ENCODE measurements at regions not wholly inside any gene's neighbourhood (a gene's known extent, or its start where the extent isn't known, plus 50 kb on each side); places are given as distances from the start of the nearest gene placed in this dataset.

DNA sequence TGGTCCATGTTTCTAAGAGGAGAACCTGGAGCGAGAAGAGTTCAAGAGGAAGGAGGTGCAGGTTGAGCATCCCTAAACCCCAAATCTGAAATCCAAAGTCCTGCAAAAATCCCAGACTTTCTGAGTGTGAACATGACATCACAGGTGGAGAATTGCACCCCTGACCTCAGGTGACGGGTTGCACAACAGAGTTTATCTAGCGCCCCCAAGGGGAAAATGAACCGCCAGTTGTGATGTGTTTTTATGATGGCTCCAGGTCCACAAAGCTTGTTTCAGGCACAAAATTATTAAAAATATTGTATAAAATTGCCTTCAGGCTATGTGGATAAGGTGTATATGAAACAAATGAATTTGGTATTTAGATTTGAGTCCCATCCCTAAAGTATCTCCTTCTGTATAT is 420.0 kb downstream of the GABRB3 start:
- TF ChIP-seq, protein P1, sequence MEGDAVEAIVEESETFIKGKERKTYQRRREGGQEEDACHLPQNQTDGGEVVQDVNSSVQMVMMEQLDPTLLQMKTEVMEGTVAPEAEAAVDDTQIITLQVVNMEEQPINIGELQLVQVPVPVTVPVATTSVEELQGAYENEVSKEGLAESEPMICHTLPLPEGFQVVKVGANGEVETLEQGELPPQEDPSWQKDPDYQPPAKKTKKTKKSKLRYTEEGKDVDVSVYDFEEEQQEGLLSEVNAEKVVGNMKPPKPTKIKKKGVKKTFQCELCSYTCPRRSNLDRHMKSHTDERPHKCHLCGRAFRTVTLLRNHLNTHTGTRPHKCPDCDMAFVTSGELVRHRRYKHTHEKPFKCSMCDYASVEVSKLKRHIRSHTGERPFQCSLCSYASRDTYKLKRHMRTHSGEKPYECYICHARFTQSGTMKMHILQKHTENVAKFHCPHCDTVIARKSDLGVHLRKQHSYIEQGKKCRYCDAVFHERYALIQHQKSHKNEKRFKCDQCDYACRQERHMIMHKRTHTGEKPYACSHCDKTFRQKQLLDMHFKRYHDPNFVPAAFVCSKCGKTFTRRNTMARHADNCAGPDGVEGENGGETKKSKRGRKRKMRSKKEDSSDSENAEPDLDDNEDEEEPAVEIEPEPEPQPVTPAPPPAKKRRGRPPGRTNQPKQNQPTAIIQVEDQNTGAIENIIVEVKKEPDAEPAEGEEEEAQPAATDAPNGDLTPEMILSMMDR (IDR thresholded peaks at IDR 0.05) = no peak
- no peak for TF ChIP-seq POLR2A (IDR thresholded peaks at IDR 0.05)

All from body of pancreas (tissue), 4 donors.